ENCODE measurements at regions not wholly inside any gene's neighbourhood (a gene's known extent, or its start where the extent isn't known, plus 50 kb on each side); places are given as distances from the start of the nearest gene placed in this dataset.
A peak's percentile ranks its signal among the peaks of the same experiment; 100 is the strongest.

- no peak for DNase-seq (ENCODE audit: low read depth)
Observed at GRCh38 chr17:13933441-13934276, 135.6 kb upstream of the COX10 start.

GRCh38 chr17:13939222-13939621 is 130.1 kb upstream of the COX10 start:
- DNase-seq (ENCODE audit: low read depth) = no peak

- peak; percentile 83 for DNase-seq (ENCODE audit: low read depth)
Observed at GRCh38 chr17:13940858-13941665, 128.2 kb upstream of the COX10 start.

- no peak for DNase-seq (ENCODE audit: low read depth)
Observed at GRCh38 chr17:13941781-13942180, 127.5 kb upstream of the COX10 start.

- no peak for DNase-seq (ENCODE audit: low read depth)
Observed at GRCh38 chr17:13943909-13944308, 125.4 kb upstream of the COX10 start.

GRCh38 chr17:13947499-13947898 is 121.8 kb upstream of the COX10 start:
- no peak for DNase-seq (ENCODE audit: low read depth)

GRCh38 chr17:13952009-13952750 is 117.1 kb upstream of the COX10 start:
- no peak for DNase-seq (ENCODE audit: low read depth)

- no peak for DNase-seq (ENCODE audit: low read depth)
Observed at GRCh38 chr17:13953841-13954240, 115.5 kb upstream of the COX10 start.

- DNase-seq (ENCODE audit: low read depth) = no peak
Observed at GRCh38 chr17:13957636-13958035, 111.7 kb upstream of the COX10 start.

- DNase-seq (ENCODE audit: low read depth) = no peak
Observed at GRCh38 chr17:13958773-13959172, 110.5 kb upstream of the COX10 start.

- DNase-seq (ENCODE audit: low read depth) = no peak
Observed at GRCh38 chr17:13961265-13961664, 108.0 kb upstream of the COX10 start.

- DNase-seq (ENCODE audit: low read depth) = no peak
Observed at GRCh38 chr17:13962716-13963240, 106.5 kb upstream of the COX10 start.

- no peak for DNase-seq (ENCODE audit: low read depth)
Observed at GRCh38 chr17:13967416-13967815, 101.9 kb upstream of the COX10 start.

- DNase-seq (ENCODE audit: low read depth) = no peak
Observed at GRCh38 chr17:13970531-13970930, 98.8 kb upstream of the COX10 start.

- no peak for DNase-seq (ENCODE audit: low read depth)
Observed at GRCh38 chr17:13973960-13974651, 95.2 kb upstream of the COX10 start.

GRCh38 chr17:13977837-13978236 is 91.5 kb upstream of the COX10 start:
- no peak for DNase-seq (ENCODE audit: low read depth)

GRCh38 chr17:13978478-13978877 is 90.8 kb upstream of the COX10 start:
- DNase-seq (ENCODE audit: low read depth) = no peak

GRCh38 chr17:13981881-13982280 is 87.4 kb upstream of the COX10 start:
- no peak for DNase-seq (ENCODE audit: low read depth)

GRCh38 chr17:13984956-13985355 is 84.3 kb upstream of the COX10 start:
- no peak for DNase-seq (ENCODE audit: low read depth)

- peak; percentile 57 for DNase-seq (ENCODE audit: low read depth)
Observed at GRCh38 chr17:13986855-13987254, 82.4 kb upstream of the COX10 start.

- no peak for DNase-seq (ENCODE audit: low read depth)
Observed at GRCh38 chr17:13989138-13989537, 80.2 kb upstream of the COX10 start.

- DNase-seq (ENCODE audit: low read depth) = no peak
Observed at GRCh38 chr17:13993106-13993505, 76.2 kb upstream of the COX10 start.

All from CMK (cell line).